WERI-Rb-1 (cell line): ENCODE measurements at regions not wholly inside any gene's neighbourhood (a gene's known extent, or its start where the extent isn't known, plus 50 kb on each side); places are given as distances from the start of the nearest gene placed in this dataset.

ENCODE experiments used
- DNase-seq: peaks from one replicate; pipeline ENCODE4 v3.0.0-alpha.2; 2020
- H3K27ac ChIP-seq: fragments of 250-450 bp; sonication (Bioruptor Pico); 2 replicates; pipeline ENCODE4 v1.5.1; 2020; ENCODE audit warnings: mild to moderate bottlenecking, moderate library complexity
- H3K27me3 ChIP-seq: fragments of 250-450 bp; sonication (Bioruptor Pico); 2 replicates; pipeline ENCODE4 v1.5.1; 2021; ENCODE audit warnings: mild to moderate bottlenecking, low read depth, moderate library complexity; ENCODE audit not compliant: insufficient read depth, severe bottlenecking
- H3K36me3 ChIP-seq: fragments of 250-450 bp; sonication (Bioruptor Pico); 2 replicates; pipeline ENCODE4 v1.5.1; 2020; ENCODE audit warnings: mild to moderate bottlenecking, moderate library complexity
- H3K4me3 ChIP-seq: 2 replicates; pipeline ENCODE4 v1.5.1; 2011; ENCODE audit warnings: low read depth, mild to moderate bottlenecking, control low read depth, low read length
- H3K9me3 ChIP-seq: fragments of 250-450 bp; sonication (Bioruptor Pico); 2 replicates; pipeline ENCODE4 v1.5.1; 2021; ENCODE audit warnings: mild to moderate bottlenecking, moderate library complexity; ENCODE audit not compliant: severe bottlenecking
- CTCF ChIP-seq: IDR thresholded peaks from 2 replicates; pipeline ENCODE4 v1.5.1; 2011; ENCODE audit warnings: low read depth, mild to moderate bottlenecking, control low read depth, inconsistent platforms, low read length

GRCh38 chr10:6920072-6921019 is 340.3 kb upstream of the PRKCQ start:
- DNase-seq: peak; percentile 9

GRCh38 chr10:6919077-6919476 is 339.0 kb upstream of the PRKCQ start:
- no peaks in the 10 kb centered on the region for H3K36me3 ChIP-seq
- no peak for TF ChIP-seq CTCF
- no peak overlapping the region for H3K27ac ChIP-seq
- no peaks in the 10 kb centered on the region for H3K9me3 ChIP-seq
- no peak overlapping the region for H3K4me3 ChIP-seq
- DNase-seq: no peak
- no peaks in the 10 kb centered on the region for H3K27me3 ChIP-seq

More at GRCh38 chr10:6920072-6921019, 340.3 kb upstream of the PRKCQ start:
- Histone ChIP-seq H3K27me3 (no peaks in the 10 kb centered on the region), H3K27ac (no peak overlapping the region), H3K4me3 (no peak overlapping the region), H3K36me3 (no peaks in the 10 kb centered on the region), H3K9me3 (no peaks in the 10 kb centered on the region)
- TF ChIP-seq CTCF: peak; percentile 45; the same call in 1 of the 2 replicates

- DNase-seq: peak; percentile 6
- H3K27ac ChIP-seq: no peak overlapping the region
- H3K4me3 ChIP-seq: no peak overlapping the region
- H3K27me3 ChIP-seq: no peaks in the 10 kb centered on the region
- H3K36me3 ChIP-seq: no peaks in the 10 kb centered on the region
- TF ChIP-seq CTCF: no peak
- H3K9me3 ChIP-seq: no peaks in the 10 kb centered on the region
Observed at GRCh38 chr10:6918305-6918704, 338.2 kb upstream of the PRKCQ start.

- no peak overlapping the region for H3K4me3 ChIP-seq
- no peak overlapping the region for H3K27ac ChIP-seq
- no peak for DNase-seq
- H3K9me3 ChIP-seq: no peaks in the 10 kb centered on the region
- H3K36me3 ChIP-seq: no peaks in the 10 kb centered on the region
- H3K27me3 ChIP-seq: no peaks in the 10 kb centered on the region
- TF ChIP-seq CTCF: no peak
Observed at GRCh38 chr10:6917125-6917524, 337.0 kb upstream of the PRKCQ start.

GRCh38 chr10:6916601-6917000 is 336.5 kb upstream of the PRKCQ start:
- no peaks in the 10 kb centered on the region for H3K27me3 ChIP-seq
- H3K9me3 ChIP-seq: no peaks in the 10 kb centered on the region
- no peak for TF ChIP-seq CTCF
- no peak for DNase-seq
- H3K36me3 ChIP-seq: no peaks in the 10 kb centered on the region
- no peak overlapping the region for H3K4me3 ChIP-seq
- no peak overlapping the region for H3K27ac ChIP-seq
